Tibial nerve (tissue), 3 donors: ENCODE measurements at regions not wholly inside any gene's neighbourhood (a gene's known extent, or its start where the extent isn't known, plus 50 kb on each side); places are given as distances from the start of the nearest gene placed in this dataset.

Source experiments
- POLR2A ChIP-seq, 2 donors: fragments of 450-650 bp; IDR thresholded peaks; one replicate each; pipeline ENCODE4 v1.6.1; 2017; ENCODE audit warnings: antibody characterized with exemption in 2 of 2, mild to moderate bottlenecking in 2 of 2, moderate library complexity in 2 of 2
- TF ChIP-seq, protein P1 (sequence below), 5 experiments: fragments of 200-600 bp in 3 of 5; fragments of 450-650 bp in 2 of 5; sonication (generic) in 3 of 5; IDR thresholded peaks; one replicate each; pipeline ENCODE4 v1.5.1; 2016 to 2019; ENCODE audit warnings: antibody characterized with exemption in 5 of 5, mild to moderate bottlenecking in 3 of 5, moderate library complexity in 2 of 5

GRCh38 chr2:145265244-145265643, 745.3 kb upstream of the ZEB2 start:
- TF ChIP-seq, protein P1, sequence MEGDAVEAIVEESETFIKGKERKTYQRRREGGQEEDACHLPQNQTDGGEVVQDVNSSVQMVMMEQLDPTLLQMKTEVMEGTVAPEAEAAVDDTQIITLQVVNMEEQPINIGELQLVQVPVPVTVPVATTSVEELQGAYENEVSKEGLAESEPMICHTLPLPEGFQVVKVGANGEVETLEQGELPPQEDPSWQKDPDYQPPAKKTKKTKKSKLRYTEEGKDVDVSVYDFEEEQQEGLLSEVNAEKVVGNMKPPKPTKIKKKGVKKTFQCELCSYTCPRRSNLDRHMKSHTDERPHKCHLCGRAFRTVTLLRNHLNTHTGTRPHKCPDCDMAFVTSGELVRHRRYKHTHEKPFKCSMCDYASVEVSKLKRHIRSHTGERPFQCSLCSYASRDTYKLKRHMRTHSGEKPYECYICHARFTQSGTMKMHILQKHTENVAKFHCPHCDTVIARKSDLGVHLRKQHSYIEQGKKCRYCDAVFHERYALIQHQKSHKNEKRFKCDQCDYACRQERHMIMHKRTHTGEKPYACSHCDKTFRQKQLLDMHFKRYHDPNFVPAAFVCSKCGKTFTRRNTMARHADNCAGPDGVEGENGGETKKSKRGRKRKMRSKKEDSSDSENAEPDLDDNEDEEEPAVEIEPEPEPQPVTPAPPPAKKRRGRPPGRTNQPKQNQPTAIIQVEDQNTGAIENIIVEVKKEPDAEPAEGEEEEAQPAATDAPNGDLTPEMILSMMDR (IDR thresholded peaks at IDR 0.05), result no peak
- TF ChIP-seq POLR2A (IDR thresholded peaks at IDR 0.05), result no peak
